ENCODE measurements at regions not wholly inside any gene's neighbourhood (a gene's known extent, or its start where the extent isn't known, plus 50 kb on each side); places are given as distances from the start of the nearest gene placed in this dataset.

- TF ChIP-seq, protein P1, sequence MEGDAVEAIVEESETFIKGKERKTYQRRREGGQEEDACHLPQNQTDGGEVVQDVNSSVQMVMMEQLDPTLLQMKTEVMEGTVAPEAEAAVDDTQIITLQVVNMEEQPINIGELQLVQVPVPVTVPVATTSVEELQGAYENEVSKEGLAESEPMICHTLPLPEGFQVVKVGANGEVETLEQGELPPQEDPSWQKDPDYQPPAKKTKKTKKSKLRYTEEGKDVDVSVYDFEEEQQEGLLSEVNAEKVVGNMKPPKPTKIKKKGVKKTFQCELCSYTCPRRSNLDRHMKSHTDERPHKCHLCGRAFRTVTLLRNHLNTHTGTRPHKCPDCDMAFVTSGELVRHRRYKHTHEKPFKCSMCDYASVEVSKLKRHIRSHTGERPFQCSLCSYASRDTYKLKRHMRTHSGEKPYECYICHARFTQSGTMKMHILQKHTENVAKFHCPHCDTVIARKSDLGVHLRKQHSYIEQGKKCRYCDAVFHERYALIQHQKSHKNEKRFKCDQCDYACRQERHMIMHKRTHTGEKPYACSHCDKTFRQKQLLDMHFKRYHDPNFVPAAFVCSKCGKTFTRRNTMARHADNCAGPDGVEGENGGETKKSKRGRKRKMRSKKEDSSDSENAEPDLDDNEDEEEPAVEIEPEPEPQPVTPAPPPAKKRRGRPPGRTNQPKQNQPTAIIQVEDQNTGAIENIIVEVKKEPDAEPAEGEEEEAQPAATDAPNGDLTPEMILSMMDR (IDR thresholded peaks at IDR 0.05) = no peak
- TF ChIP-seq POLR2A (IDR thresholded peaks at IDR 0.05) = no peak
Measured at GRCh38 chr9:80242022-80242421, 670.3 kb downstream of the TLE4 start.

All from body of pancreas (tissue), 4 donors.